Upper lobe of left lung (tissue), 4 donors: ENCODE measurements at regions not wholly inside any gene's neighbourhood (a gene's known extent, or its start where the extent isn't known, plus 50 kb on each side); places are given as distances from the start of the nearest gene placed in this dataset.

Experiments
- CTCF ChIP-seq, 6 experiments: fragments of 450-650 bp in 4 of 6; fragments of 200-600 bp in 2 of 6; sonication (generic) in 2 of 6; IDR thresholded peaks; one replicate each; pipeline ENCODE4 v1.5.1; 2016 to 2019; ENCODE audit warnings: antibody characterized with exemption in 6 of 6
- POLR2AphosphoS5 ChIP-seq, 2 donors: sonication (generic); formaldehyde crosslinking; IDR thresholded peaks; one replicate each; pipeline ENCODE4 v1.5.1; 2017; ENCODE audit warnings: antibody characterized with exemption in 2 of 2

DNA sequence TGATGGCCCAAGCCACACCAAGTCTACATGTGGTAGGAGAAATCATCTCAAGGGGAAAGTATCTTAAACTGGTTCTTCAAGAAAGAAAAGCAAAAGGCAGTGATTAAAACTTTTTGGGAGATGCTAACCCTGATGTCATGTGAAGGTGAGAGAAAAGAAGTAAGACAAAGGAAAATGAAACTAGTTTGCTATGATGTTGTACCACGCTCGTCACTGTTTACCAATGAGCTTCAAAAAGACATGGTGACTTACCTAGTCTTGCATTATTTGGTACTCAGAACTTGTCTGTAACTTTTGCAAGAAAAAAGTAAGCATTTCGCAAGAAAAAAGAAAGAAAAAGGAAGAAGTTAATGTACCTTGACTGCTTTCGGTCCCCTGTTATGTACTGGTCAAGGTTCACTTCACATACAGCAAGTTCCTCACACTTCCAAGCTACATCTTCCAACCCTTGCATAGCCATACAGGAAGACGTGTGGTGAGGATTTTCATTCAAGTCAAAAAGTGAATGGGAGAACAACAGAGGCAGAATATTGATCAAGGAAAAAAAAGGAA lies 739.3 kb downstream of the NR2F1-AS1 start:
- TF ChIP-seq CTCF (IDR thresholded peaks at IDR 0.05) (no peak), POLR2AphosphoS5 (IDR thresholded peaks at IDR 0.05) (no peak)
